Fibroblast of lung (primary cell): ENCODE measurements at regions not wholly inside any gene's neighbourhood (a gene's known extent, or its start where the extent isn't known, plus 50 kb on each side); places are given as distances from the start of the nearest gene placed in this dataset.

Experiments
- CTCF ChIP-seq, 2 donors: IDR thresholded peaks in 1 of 2; conservative IDR thresholded peaks in 1 of 2; 1 replicate in 1 of 2; 2 replicates in 1 of 2; pipeline ENCODE4 v1.5.1; 2011 to 2012; ENCODE audit warnings: low read length in 2 of 2, control low read depth in 1 of 2, inconsistent platforms in 1 of 2, low read depth in 1 of 2, mild to moderate bottlenecking in 1 of 2
- EZH2 ChIP-seq: IDR thresholded peaks from 2 replicates; pipeline ENCODE4 v1.5.1; 2012; ENCODE audit warnings: low read length, control low read depth, mild to moderate bottlenecking; ENCODE audit errors: missing control alignments

- no peak for TF ChIP-seq CTCF (conservative IDR thresholded peaks at IDR 0.05 in 1 of 2, IDR thresholded peaks at IDR 0.05 in 1 of 2; ENCODE audit: low read depth in 1 of 2, low read length in 2 of 2)
- no peak for TF ChIP-seq EZH2
These were observed 73.5 kb upstream of the CLDN14 start for GRCh38 chr21:36553406-36553805.
